DMS79 treated with DMSO at 0.1 percent for 48 hours (cell line): ENCODE measurements at regions not wholly inside any gene's neighbourhood (a gene's known extent, or its start where the extent isn't known, plus 50 kb on each side); places are given as distances from the start of the nearest gene placed in this dataset.

Experiments
- DNase-seq: peaks from one replicate; lab custom pipeline; 2025; lab: John Stamatoyannopoulos, UW

- DNase-seq = no peak
Observed at GRCh38 chr16:85293458-85293857, 181.2 kb upstream of the CIBAR2 start.

DNA sequence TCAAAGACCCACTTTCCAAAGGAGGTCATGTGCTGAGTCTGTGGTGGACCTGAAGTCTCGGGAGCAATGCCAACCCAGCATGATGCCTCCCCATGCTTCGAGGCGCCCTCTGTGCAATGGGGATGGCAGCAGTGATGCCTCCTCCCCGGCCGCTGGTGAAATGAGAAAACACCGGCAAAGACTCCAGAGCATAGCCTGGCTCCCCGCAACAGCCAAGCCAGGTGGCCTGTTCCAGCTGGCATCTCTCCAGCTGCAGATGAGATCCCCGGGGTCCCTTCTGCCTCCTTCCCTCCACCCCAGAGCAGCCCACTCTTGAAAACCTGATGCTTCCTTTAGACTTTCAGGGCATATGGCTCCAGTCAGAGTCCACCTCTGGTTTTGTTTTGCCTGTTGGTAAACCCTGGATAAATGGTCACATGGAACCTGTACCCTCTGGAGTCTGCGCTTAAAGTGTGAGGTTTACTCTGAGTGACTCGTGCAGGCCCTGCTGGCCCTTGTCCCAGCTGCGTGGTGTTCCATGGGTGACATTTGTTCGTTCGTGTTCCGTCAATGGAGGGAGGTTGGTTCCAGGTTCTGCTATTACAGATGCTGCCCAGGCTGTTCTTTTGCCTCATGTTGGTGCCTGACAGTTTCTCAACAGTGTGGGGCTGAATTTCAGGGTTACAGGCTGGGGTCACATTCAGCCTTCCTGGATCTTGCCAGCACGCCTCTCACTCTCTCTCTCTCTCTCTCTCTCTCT lies 181.8 kb upstream of the CIBAR2 start:
- DNase-seq = peak; percentile 33

GRCh38 chr16:85294810-85295508 lies 182.7 kb upstream of the CIBAR2 start:
- DNase-seq = no peak

GRCh38 chr16:85296859-85297660 lies 184.8 kb upstream of the CIBAR2 start:
- DNase-seq = no peak

- no peak for DNase-seq
Observed at GRCh38 chr16:85297881-85298280, 185.6 kb upstream of the CIBAR2 start.

DNA sequence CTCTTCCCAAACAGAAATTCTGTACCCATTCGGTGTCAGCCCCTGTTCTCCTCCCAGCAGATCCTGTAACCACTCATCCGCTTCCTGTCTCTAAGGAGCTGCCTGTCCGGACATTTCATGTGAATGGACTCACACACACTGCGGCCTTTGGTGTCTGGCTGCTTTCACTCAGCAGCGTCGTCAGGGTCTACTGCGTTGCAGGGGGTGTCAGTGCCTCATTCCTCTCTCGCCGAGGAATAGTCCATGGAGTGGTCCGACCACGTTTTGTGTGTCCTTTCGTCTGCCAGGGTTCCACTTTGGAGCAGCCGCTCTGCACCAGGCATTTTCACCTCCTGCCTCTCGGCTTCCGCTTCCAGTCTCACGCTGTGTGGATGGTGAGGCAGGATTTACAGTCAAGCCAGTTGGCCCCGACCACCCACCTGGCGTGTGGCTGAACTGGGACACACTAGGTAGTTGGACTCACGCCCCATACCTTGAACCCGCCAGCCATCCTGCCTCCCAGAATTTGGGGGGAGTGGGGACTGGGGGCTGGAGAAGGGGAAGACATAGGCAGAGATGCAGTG lies 188.2 kb upstream of the CIBAR2 start:
- DNase-seq = no peak

GRCh38 chr16:85301231-85301630 lies 189.0 kb upstream of the CIBAR2 start:
- peak; percentile 59 for DNase-seq

DNA sequence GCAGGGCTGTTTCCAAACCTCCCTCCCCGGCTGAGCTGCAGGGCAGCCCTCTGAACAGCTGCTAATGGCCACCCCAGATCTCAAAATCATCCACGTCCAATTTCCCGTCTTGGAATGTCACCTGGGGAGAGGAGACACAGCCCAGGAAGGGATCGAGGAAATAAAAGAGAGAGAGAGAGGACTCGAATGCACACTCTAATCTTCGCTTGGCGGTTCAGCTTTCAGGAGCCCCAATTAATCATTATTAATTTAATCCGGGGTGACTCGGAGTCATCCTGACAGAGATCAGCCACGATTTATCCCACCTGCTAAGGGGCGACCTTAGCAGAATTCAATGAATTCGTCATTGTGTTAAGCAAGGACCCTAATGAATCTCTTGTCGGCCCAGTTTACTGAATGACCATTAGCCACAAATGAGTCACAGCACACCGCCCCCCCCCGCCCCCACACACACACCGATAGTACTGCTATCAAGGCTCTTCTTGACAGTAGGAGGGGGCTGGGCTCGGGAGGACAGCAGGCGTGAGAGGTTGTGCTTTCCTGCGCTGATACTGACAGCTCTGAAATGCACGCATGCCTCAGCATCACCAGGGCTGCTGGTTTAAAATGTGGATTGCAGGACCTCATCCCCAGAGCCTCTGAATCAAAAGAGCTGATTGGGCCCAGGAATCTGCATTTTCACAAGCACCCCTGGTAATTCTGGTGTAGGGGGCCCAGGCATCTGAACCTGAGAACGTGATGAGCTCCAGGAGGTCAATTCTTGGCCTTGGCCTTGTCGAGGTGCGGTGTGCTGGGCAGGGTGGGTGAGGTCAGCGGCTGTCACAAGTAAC lies 190.0 kb upstream of the CIBAR2 start:
- DNase-seq = no peak

GRCh38 chr16:85302848-85303353 lies 190.6 kb upstream of the CIBAR2 start:
- DNase-seq = no peak

DNA sequence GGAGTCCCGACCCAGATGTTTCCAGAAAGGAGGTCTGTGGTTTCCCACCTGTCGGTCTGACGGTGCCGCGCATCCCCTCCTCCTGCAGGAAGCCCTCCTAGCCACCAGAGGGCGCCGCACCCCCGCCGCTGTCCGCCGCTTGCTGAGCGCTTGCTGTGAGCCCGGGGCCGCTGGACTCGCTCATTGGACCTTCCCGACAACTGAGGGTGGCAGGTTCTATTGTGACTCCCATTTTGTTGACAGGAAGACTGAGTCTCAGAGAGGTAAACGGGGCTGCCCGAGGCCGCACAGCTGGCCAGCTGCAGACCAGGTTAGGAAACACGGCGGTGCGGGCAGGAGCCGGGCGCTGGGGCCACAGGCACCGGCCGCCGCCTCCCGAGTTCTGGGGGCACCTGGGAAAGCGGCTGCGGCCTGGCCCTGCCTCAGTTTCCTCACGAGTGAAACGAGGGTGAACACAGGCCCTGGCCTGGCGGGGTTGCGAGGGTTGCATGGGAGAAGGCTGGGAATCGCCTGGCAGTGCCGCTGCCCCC lies 191.1 kb upstream of the CIBAR2 start:
- DNase-seq = no peak

DNA sequence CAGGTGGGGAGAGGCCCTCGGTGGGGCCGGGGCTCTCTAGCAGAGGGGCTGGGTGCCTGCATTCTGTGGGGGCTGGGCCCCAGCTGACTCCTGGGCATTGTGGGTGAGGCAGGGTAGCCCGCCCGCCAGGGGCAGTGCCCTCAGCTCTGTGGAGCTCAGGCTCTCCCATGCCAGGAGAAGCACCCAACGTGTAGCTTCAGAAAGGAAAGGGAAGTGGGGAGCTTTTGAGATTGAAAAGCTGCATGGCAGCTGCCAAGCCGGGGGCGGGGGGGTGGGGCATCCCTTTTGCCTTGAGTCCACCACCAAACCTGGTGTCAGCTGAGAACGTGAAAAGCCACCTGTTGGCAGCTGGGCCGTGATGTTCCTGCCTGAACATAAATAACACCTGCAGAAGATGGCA lies 192.1 kb upstream of the CIBAR2 start:
- no peak for DNase-seq

- peak; percentile 26 for DNase-seq
Observed at GRCh38 chr16:85306071-85306792, 194.0 kb upstream of the CIBAR2 start.

DNA sequence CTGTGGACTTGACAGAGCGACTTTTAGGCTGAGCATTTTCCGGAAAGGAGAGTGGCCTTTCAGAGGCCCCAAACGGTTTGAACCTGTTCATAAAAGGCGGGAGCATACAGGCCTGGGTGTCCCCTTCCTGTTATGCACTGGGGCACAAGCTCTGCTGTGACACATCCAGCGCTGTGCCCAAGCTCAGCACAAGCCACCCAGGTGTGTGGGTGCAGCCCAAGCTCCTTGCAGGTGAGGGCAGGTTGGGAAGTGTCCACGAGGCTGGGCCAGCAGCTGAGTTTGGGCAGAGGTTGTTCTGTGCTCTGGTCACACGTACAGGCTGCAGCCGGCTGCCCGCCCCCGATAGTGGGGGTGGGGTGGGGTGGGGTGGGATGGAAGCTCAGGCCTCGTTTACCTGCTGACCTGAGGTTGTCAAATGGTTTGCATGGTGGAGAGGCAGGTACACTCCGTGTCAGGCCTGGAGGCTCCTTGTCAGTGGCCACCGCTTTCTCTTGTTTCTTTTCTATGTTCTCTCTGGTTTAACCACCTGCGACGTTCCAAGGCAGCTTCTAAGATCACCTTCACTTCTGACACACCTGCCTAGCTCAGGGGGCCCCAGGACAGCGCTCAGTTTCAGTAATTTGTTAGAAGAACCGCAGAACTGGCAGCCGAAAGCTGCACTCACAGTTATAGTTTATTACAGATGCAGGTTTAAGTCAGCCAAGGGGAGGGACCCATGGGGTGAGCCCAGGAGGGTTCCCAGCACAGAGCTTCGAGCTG lies 194.7 kb upstream of the CIBAR2 start:
- no peak for DNase-seq

DNA sequence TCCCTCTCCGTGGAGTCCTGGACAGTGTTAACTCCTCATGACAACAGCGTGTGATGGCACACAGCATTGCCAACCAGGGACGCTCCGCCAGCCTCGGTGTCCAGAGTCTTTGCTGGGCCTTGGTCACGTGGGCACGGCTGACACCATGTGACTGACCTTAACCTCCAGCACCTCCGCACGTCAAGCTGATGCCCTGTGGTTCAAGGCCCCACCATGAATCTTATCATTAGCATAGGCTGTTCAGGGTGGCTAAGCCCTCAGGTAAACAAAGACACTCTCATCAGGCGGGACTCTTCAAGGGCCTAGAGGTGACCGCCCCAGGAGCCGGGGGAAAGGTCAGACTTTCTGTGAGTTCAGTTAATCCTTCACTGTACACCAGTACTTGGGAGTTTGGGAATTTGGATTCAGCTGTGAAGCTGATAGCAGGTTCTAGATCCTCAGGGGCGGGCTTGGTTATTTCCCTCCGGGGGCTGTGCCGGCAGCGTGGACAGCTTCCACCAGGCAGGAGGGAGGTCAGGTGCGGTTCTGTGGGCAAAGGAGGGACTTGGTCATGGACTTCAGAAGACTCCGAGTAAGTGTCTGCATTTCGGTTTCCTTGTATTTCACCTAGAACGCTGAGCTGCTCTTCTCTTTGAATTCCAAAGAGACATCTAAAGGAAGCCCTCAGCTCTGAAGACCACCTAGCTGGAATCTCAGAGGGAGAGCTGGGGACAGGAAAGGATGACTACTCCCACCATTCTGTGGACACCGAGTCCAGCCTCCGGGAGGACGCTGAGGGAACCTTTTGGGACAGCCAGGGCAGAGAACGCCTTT lies 195.5 kb upstream of the CIBAR2 start:
- no peak for DNase-seq

DNA sequence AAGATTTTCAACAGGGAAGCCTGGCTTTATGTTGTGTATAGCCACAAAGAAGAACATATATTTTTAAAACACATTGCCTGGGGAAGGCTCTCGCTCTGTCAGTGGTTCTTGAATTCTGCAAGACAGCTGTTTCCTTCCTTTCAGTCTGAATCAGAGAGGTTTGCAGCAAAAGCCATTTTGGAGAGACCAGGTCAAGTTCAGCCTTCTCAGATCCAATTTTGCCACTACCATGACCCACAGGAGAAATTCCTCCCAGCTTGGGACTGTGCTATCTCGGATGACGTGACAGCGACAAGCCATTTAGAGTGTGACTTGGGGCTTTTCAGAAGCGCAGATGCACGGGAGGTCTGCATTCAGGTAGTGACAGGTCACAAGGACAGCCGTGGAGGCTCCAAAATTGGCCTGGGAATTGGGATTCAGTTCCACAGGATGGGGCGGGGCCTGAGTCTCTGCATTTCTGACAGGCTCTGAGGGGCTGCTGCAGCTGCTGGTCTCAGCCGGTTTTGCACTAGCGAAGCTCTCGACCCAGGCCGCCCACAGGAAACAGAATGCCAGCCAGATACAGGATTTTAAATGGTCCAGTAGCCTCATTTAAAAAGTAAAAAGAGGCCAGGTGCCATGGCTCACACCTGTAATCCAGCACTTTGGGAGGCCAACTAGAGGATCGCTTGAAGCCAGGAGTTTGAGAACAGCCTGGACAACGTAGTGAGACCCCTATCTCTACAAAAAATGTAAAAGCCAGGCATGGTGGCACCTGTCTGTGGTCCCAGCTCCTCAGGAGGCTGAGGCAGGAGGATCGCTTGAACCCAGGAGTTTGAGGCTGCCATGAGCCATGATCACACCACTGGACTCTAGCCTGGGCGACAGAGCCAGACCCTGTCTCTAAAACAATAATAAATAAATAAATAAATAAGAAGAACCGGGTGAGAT lies 196.6 kb upstream of the CIBAR2 start:
- no peak for DNase-seq

- DNase-seq = no peak
Observed at GRCh38 chr16:85309656-85310587, 197.7 kb upstream of the CIBAR2 start.
